Calu3 (cell line): ENCODE measurements at regions not wholly inside any gene's neighbourhood (a gene's known extent, or its start where the extent isn't known, plus 50 kb on each side); places are given as distances from the start of the nearest gene placed in this dataset.

Source experiments
- BruUV-seq: library from RNA; stranded (reverse); fragments of 400-500 nt; replicated peaks from 2 replicates; lab custom pipeline; 2021; lab: Mats Ljungman, UMichigan
- CTCF ChIA-PET: fragments of 300-600 bp; sonication (Branson Sonifier 250); formaldehyde crosslinking; loops from one replicate; lab custom pipeline; 2022; ENCODE audit warnings: antibody characterized with exemption; lab: Charles Lee
- DNase-seq: peaks from one replicate; pipeline ENCODE4 v3.0.0; 2022
- H3K27ac Mint-ChIP-seq: one replicate; pipeline ENCODE4 v1.8.0; 2022; ENCODE audit warnings: mixed read lengths; ENCODE audit not compliant: unreplicated experiment
- H3K27me3 Mint-ChIP-seq: one replicate; pipeline ENCODE4 v1.8.0; 2022; ENCODE audit warnings: mixed read lengths; ENCODE audit not compliant: unreplicated experiment
- H3K36me3 Mint-ChIP-seq: one replicate; pipeline ENCODE4 v1.8.0; 2022; ENCODE audit warnings: mild to moderate bottlenecking, moderate library complexity, mixed read lengths; ENCODE audit not compliant: insufficient read depth, unreplicated experiment
- H3K4me1 Mint-ChIP-seq: one replicate; pipeline ENCODE4 v1.8.0; 2022; ENCODE audit warnings: mild to moderate bottlenecking, low read depth, mixed read lengths; ENCODE audit not compliant: unreplicated experiment
- H3K4me3 Mint-ChIP-seq: one replicate; pipeline ENCODE4 v1.8.0; 2022; ENCODE audit warnings: mild to moderate bottlenecking, low read depth, moderate library complexity, mixed read lengths; ENCODE audit not compliant: unreplicated experiment
- H3K9me3 Mint-ChIP-seq: one replicate; pipeline ENCODE4 v1.8.0; 2022; ENCODE audit warnings: low read depth, mixed read lengths; ENCODE audit not compliant: unreplicated experiment
- intact Hi-C: fragments of 100-400 bp; cut with micrococcal nuclease; formaldehyde crosslinking; loops from one replicate; pipeline ENCODE4 v1.10.0; 2022; ENCODE audit not compliant: unreplicated experiment
- TF ChIP-seq, protein P1 (sequence below): fragments of 200-600 bp; IDR thresholded peaks from one replicate; pipeline ENCODE4 v1.8.0; 2022; ENCODE audit warnings: antibody characterized with exemption; ENCODE audit not compliant: unreplicated experiment

DNA sequence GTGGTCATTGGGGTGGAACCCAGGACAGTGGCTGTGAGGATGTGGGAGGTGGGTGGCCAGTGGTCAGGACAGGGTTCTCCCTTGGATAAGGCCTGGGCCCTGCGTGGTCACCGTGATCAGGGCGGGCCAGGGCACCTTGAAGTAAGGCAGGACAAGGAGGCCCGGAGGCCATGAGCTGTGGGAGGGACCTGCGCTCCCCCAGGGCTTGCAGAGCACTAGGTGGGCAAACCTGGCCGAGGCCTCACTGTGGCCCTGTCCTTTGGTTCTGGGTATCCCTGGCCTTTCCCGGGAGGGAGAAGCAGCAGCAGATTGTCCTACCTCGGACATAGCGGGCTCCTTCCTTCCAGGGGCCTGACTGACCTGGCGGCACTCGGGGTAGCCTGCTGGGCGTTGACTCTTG lies 144.8 kb upstream of the RET start:
- no TSS peak for BruUV-seq

DNA sequence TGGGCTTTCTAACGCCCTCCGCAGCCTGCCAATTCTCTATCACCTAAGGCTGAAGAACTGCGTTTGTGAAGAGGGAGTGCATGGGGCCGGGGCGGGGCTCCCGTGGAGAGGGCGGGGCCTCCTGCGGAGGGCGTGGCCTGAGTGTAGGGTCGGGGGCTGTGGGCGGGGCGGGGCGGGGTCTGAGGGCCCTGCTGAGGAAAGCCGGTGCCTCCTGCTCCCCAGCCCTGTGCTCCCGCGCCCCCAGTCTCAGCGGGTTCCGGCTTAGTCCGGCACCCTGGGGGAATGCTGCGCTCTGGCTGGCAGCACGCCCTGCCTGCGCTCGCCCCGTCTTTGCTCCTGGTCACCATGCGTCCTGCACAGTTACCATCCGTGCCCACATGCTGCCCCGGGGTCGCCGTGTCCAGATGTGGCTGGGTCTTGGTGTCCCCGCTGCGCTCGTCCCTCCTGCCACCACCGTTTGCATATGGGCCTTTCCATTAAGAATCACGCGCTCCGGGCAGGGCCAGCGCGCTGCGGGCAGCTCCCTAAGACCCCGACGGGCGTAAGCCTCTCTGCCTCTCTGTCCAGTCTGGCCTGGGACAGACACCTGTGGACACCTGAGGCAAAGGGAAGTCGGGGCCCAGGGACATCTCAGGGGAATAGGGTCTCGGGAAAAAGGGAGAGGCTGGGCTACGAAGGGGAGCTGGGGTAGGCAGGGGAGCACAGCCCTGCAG lies 144.0 kb upstream of the RET start:
- no peak overlapping the region for H3K27ac Mint-ChIP-seq
- H3K4me1 Mint-ChIP-seq = no peaks in the 10 kb centered on the region
- H3K27me3 Mint-ChIP-seq = peaks cover 77% of the 10 kb centered on the region
- BruUV-seq = no TSS peak
- no peaks in the 10 kb centered on the region for H3K9me3 Mint-ChIP-seq
- DNase-seq = no peak
- TF ChIP-seq, protein P1, sequence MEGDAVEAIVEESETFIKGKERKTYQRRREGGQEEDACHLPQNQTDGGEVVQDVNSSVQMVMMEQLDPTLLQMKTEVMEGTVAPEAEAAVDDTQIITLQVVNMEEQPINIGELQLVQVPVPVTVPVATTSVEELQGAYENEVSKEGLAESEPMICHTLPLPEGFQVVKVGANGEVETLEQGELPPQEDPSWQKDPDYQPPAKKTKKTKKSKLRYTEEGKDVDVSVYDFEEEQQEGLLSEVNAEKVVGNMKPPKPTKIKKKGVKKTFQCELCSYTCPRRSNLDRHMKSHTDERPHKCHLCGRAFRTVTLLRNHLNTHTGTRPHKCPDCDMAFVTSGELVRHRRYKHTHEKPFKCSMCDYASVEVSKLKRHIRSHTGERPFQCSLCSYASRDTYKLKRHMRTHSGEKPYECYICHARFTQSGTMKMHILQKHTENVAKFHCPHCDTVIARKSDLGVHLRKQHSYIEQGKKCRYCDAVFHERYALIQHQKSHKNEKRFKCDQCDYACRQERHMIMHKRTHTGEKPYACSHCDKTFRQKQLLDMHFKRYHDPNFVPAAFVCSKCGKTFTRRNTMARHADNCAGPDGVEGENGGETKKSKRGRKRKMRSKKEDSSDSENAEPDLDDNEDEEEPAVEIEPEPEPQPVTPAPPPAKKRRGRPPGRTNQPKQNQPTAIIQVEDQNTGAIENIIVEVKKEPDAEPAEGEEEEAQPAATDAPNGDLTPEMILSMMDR = no peak
- intact Hi-C loops = no loop called here
- peaks cover 10% of the 10 kb centered on the region for H3K36me3 Mint-ChIP-seq
- H3K4me3 Mint-ChIP-seq = peak overlapping the region; percentile 41
- CTCF ChIA-PET = no interaction called here

More for the DNA sequence above, 144.8 kb upstream of the RET start:
- peaks cover 85% of the 10 kb centered on the region for H3K27me3 Mint-ChIP-seq
- intact Hi-C loops = no loop called here
- H3K9me3 Mint-ChIP-seq = no peaks in the 10 kb centered on the region
- no peak overlapping the region for H3K4me3 Mint-ChIP-seq
- TF ChIP-seq, protein P1 = no peak
- CTCF ChIA-PET = no interaction called here
- no peak overlapping the region for H3K27ac Mint-ChIP-seq
- H3K36me3 Mint-ChIP-seq = peaks cover 10% of the 10 kb centered on the region
- H3K4me1 Mint-ChIP-seq = no peaks in the 10 kb centered on the region
- no peak for DNase-seq

DNA sequence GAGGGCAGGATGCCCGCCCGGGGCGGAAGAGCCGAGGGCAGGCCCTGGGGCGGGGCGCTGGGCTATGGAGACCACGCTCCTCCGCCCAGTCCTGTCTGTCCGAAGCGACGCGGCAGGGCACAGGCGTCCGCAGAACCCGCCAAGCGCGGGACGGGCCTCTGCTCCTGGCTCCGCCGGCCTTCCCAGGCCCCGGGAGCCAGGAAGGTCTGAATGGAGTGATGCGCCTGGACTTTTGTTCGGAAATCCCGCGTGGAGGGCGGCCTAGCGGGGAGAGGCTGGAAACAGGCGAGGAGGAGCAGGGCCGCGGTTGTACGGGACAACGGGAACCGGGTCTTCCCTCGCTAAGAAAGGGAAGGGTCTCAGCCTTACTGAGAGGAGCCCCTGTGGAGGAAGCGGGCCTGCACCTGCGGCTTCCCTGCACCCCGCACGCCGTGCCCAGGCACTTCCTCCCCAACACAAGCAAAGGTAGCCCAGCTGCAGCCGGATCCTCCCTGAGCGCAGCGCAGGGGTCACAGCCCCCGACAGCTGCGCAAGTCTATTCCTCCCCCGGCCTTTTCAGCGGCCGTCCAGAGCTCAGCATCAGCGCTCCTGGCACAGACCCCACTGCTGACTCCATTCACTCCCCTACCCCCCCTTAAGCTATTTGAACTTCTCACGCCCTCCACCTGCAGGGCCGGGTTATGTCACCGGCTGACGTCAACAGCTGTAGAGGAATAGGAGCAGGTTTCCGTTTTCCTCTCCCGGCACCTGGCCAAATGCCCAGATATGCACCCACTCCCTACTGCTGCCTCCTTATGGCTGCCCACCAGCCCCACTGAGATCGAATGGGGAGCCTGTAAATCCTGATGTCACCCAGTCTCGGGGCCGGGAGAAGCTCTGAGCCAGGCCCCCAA lies 143.2 kb upstream of the RET start:
- H3K27me3 Mint-ChIP-seq = peaks cover 70% of the 10 kb centered on the region
- intact Hi-C loops = no loop called here
- peak overlapping the region; percentile 41 for H3K4me3 Mint-ChIP-seq
- TF ChIP-seq, protein P1 = no peak
- peaks cover 10% of the 10 kb centered on the region for H3K36me3 Mint-ChIP-seq
- no peaks in the 10 kb centered on the region for H3K9me3 Mint-ChIP-seq
- DNase-seq = peak; percentile 25
- BruUV-seq = no TSS peak
- CTCF ChIA-PET = interaction anchor here (0.6 kb wide), 1 partner anchor 422 kb away, joined by 4 read pairs; no protein-coding TSS in a partner anchor
- no peaks in the 10 kb centered on the region for H3K4me1 Mint-ChIP-seq
- no peak overlapping the region for H3K27ac Mint-ChIP-seq

DNA sequence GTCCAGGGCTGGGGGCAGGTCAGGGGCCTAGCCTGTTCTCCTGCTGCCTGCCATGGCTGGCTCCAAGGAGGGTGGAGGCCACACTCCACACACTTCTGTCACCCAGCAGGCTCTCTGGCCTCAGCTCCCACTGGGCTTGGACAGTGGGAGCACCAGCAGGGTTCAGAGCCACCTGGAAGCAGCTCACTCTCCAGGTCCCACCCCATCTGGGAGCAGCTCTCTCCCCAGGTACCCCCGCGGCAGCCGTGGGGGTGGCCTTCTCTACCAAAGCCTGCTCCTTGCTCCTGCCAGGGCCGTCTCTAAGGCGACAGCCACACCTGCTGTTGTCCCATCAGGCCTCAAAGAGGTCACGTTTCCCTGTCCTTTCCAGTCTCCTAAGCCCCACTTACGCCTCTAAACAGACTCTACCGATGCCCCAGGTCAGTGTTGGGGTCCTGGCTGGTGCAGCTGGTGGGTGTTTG lies 142.5 kb upstream of the RET start:
- Mint-ChIP-seq H3K36me3 (peaks cover 10% of the 10 kb centered on the region), H3K4me1 (no peaks in the 10 kb centered on the region), H3K27ac (no peak overlapping the region), H3K4me3 (peak overlapping the region; percentile 41), H3K9me3 (no peaks in the 10 kb centered on the region), H3K27me3 (peaks cover 74% of the 10 kb centered on the region)
- CTCF ChIA-PET = interaction anchor here (0.6 kb wide), 1 partner anchor 421 kb away, joined by 4 read pairs; no protein-coding TSS in a partner anchor
- BruUV-seq = no TSS peak
- TF ChIP-seq, protein P1 = no peak
- intact Hi-C loops = no loop called here
- DNase-seq = no peak
